ENCODE measurements at regions not wholly inside any gene's neighbourhood (a gene's known extent, or its start where the extent isn't known, plus 50 kb on each side); places are given as distances from the start of the nearest gene placed in this dataset.

DNA sequence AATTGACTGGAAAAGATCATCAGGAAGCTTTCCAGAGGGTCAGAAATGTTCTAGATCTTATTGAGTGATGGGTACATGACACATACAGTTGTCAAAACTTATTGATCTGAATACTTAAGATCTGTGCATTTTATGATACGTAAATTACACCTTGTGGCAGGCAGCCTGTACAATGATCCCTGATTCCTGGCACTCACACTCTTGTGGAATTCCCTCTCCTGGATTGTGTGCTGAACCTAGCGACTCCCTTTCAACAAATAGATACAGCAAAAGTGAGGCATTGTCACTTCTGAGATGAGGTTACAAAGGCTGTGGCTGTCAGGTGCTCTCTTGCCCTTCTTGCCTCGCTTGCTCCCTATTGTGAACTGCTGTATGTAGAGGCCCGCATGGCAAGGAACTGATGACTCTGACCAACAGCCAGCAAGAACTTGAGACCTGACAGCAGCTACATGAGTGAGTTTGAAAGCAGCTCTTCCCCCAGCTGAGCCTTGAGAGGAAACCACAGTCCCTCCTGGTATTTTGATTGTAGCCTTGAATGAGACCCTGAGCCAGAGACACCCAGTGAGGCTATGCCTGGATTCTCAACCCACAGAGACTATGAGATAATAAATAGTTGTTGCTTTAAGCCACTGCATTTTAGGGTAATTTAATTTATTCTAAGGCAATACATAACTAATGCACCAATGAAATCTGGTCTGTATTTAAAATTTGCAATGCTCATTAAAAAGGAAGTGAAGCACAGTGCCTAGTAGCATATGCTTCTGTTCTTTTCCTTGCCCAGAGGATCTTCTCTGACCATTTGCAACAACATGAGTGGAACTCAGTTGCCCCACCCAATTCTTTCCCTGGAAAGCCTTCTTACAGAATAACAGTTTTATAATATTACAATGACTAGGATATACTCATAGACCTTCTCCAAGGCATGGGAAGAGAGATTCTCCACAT lies 60.5 kb upstream of the IZUMO1R start:
- Mint-ChIP-seq H3K27ac (peak overlapping the region in 1 of 3 experiments; percentile 3; a peak in 1 of 7 replicates), H3K27me3 (ENCODE audit: low read depth) (peaks cover 2% of the 10 kb centered on the region), H3K36me3 (ENCODE audit: insufficient read depth in 1 of 3, low read depth in 3 of 3) (peaks cover 0 to 8% (median 4%) of the 10 kb centered on the region in 3 experiments; a peak in 3 of 7 replicates), H3K9me3 (peaks cover 8 to 17% of the 10 kb centered on the region in 2 experiments; a peak in 4 of 5 replicates), H3K4me1 (no peaks in the 10 kb centered on the region), H3K4me3 (no peak overlapping the region)
- Histone ChIP-seq H3K27me3 (ENCODE audit: insufficient read depth, low read length) (no peaks in the 10 kb centered on the region), H2AFZ (ENCODE audit: low read length) (no peak overlapping the region), H4K5ac (ENCODE audit: insufficient read length, low read depth, low read length) (no peak overlapping the region), H3K9me3 (ENCODE audit: control insufficient read depth, low read depth, low read length) (no peaks in the 10 kb centered on the region), H2BK20ac (ENCODE audit: low read depth, low read length, poor library complexity, severe bottlenecking) (no peak overlapping the region), H2BK120ac (ENCODE audit: low read depth, low read length, poor library complexity, severe bottlenecking) (no peak overlapping the region), H4K20me1 (ENCODE audit: control insufficient read depth, insufficient read depth, insufficient read length) (no peaks in the 10 kb centered on the region), H3K18ac (ENCODE audit: insufficient read length, low read depth, low read length) (no peak overlapping the region), H3K79me2 (ENCODE audit: insufficient read depth, low read length) (no peaks in the 10 kb centered on the region), H2AK5ac (ENCODE audit: insufficient read length, low read length) (no peak overlapping the region), H2BK5ac (ENCODE audit: insufficient read length, low read length) (no peak overlapping the region), H2BK12ac (ENCODE audit: insufficient read length, low read depth, low read length) (no peak overlapping the region), H3T11ph (ENCODE audit: low read length) (no peak overlapping the region), H3K14ac (ENCODE audit: insufficient read depth, low read length) (no peak overlapping the region), H2BK15ac (ENCODE audit: low read depth, low read length) (no peak overlapping the region), H3K9ac (ENCODE audit: extremely low read depth, insufficient read length, low read length) (no peak overlapping the region), H4K91ac (ENCODE audit: insufficient read length, low read depth, low read length) (no peak overlapping the region), H3K79me1 (ENCODE audit: insufficient read depth, low read depth, low read length, poor library complexity, severe bottlenecking) (no peaks in the 10 kb centered on the region), H3K23ac (ENCODE audit: insufficient read length, low read depth, low read length) (no peak overlapping the region), H3K4me1 (ENCODE audit: insufficient read depth, low read length) (no peaks in the 10 kb centered on the region), H3K4ac (ENCODE audit: low read depth, low read length) (no peak overlapping the region), H3K27ac (ENCODE audit: insufficient read length, low read depth, low read length) (no peak overlapping the region), H4K8ac (replicated peaks; ENCODE audit: insufficient read length, low read depth, low read length) (no peak overlapping the region), H3K56ac (ENCODE audit: insufficient read length, low read depth, low read length) (no peak overlapping the region), H3K4me2 (ENCODE audit: insufficient read depth, insufficient read length, low read length) (no peak overlapping the region), H3K23me2 (ENCODE audit: insufficient read length, low read depth, low read length, poor library complexity, severe bottlenecking) (no peaks in the 10 kb centered on the region)
- TF ChIP-seq, protein P1, sequence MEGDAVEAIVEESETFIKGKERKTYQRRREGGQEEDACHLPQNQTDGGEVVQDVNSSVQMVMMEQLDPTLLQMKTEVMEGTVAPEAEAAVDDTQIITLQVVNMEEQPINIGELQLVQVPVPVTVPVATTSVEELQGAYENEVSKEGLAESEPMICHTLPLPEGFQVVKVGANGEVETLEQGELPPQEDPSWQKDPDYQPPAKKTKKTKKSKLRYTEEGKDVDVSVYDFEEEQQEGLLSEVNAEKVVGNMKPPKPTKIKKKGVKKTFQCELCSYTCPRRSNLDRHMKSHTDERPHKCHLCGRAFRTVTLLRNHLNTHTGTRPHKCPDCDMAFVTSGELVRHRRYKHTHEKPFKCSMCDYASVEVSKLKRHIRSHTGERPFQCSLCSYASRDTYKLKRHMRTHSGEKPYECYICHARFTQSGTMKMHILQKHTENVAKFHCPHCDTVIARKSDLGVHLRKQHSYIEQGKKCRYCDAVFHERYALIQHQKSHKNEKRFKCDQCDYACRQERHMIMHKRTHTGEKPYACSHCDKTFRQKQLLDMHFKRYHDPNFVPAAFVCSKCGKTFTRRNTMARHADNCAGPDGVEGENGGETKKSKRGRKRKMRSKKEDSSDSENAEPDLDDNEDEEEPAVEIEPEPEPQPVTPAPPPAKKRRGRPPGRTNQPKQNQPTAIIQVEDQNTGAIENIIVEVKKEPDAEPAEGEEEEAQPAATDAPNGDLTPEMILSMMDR (conservative IDR thresholded peaks at IDR 0.05): no peak
- no peak for DNase-seq
- WGBS (ENCODE audit: extremely low coverage, insufficient read length, low lambda C conversion rate): no CpG with 5 or more reads among the region's 4 CpGs
